HepG2 (cell line): ENCODE measurements at regions not wholly inside any gene's neighbourhood (a gene's known extent, or its start where the extent isn't known, plus 50 kb on each side); places are given as distances from the start of the nearest gene placed in this dataset.

Experiments
- EEA1 ChIP-seq: sonication (generic); formaldehyde crosslinking; IDR thresholded peaks from 2 replicates; pipeline ENCODE4 v1.5.1; 2020; ENCODE audit warnings: mild to moderate bottlenecking, missing genetic modification reagents, borderline replicate concordance
- ERF ChIP-seq: IDR thresholded peaks from 2 replicates; pipeline ENCODE4 v1.6.1; 2018; ENCODE audit warnings: missing biosample characterization, missing genetic modification reagents
- ESRRA ChIP-seq: sonication (generic); formaldehyde crosslinking; IDR thresholded peaks from 2 replicates; pipeline ENCODE4 v1.5.1; 2020; ENCODE audit warnings: mild to moderate bottlenecking, low read depth, missing genetic modification reagents
- FOXP1 ChIP-seq, 2 experiments: fragments of 450-650 bp in 1 of 2; IDR thresholded peaks; 2 replicates each; pipeline ENCODE4 v1.6.1; 2017 to 2018; ENCODE audit warnings: antibody characterized with exemption in 1 of 2
- GZF1 ChIP-seq: sonication (generic); formaldehyde crosslinking; IDR thresholded peaks from 2 replicates; pipeline ENCODE4 v1.5.1; 2020; ENCODE audit warnings: mild to moderate bottlenecking, missing genetic modification reagents
- HDAC1 ChIP-seq: sonication (generic); formaldehyde crosslinking; IDR thresholded peaks from 2 replicates; pipeline ENCODE4 v1.5.1; 2020; ENCODE audit warnings: mild to moderate bottlenecking, missing genetic modification reagents
- KAT8 ChIP-seq: IDR thresholded peaks from 2 replicates; pipeline ENCODE4 v1.6.1; 2016; ENCODE audit warnings: missing genetic modification reagents, missing compliant biosample characterization
- NFRKB ChIP-seq: fragments of 450-650 bp; IDR thresholded peaks from 2 replicates; pipeline ENCODE4 v1.6.1; 2017
- NR2C2 ChIP-seq: sonication (generic); formaldehyde crosslinking; IDR thresholded peaks from 2 replicates; pipeline ENCODE4 v1.4.0; 2020; ENCODE audit warnings: missing genetic modification reagents, mild to moderate bottlenecking, moderate library complexity, borderline replicate concordance
- POGZ ChIP-seq: sonication (generic); formaldehyde crosslinking; IDR thresholded peaks from 2 replicates; pipeline ENCODE4 v1.4.0; 2020; ENCODE audit warnings: mild to moderate bottlenecking, missing genetic modification reagents
- ZNF350 ChIP-seq: sonication (generic); formaldehyde crosslinking; IDR thresholded peaks from 2 replicates; pipeline ENCODE4 v1.4.0; 2020; ENCODE audit warnings: mild to moderate bottlenecking, low read depth, missing genetic modification reagents, borderline replicate concordance
- ZNF354B ChIP-seq: sonication (generic); formaldehyde crosslinking; IDR thresholded peaks from 2 replicates; pipeline ENCODE4 v1.8.0; 2022; ENCODE audit warnings: mild to moderate bottlenecking, missing genetic modification reagents
- ZNF430 ChIP-seq: sonication (generic); formaldehyde crosslinking; IDR thresholded peaks from 2 replicates; pipeline ENCODE4 v1.9.0; 2021; ENCODE audit warnings: mild to moderate bottlenecking, missing genetic modification reagents
- ZNF616 ChIP-seq: sonication (generic); formaldehyde crosslinking; IDR thresholded peaks from 2 replicates; pipeline ENCODE4 v1.5.0; 2020; ENCODE audit warnings: low read depth, mild to moderate bottlenecking, missing genetic modification reagents
- ZNF674 ChIP-seq: sonication (generic); formaldehyde crosslinking; IDR thresholded peaks from 2 replicates; pipeline ENCODE4 v1.5.0; 2020; ENCODE audit warnings: low read depth, mild to moderate bottlenecking, missing genetic modification reagents
- ZNF878 ChIP-seq: sonication (generic); formaldehyde crosslinking; IDR thresholded peaks from 2 replicates; pipeline ENCODE4 v1.8.1; 2023; ENCODE audit warnings: mild to moderate bottlenecking, missing genetic modification reagents, moderate library complexity
- TF ChIP-seq, protein P1 (sequence below): sonication (generic); formaldehyde crosslinking; IDR thresholded peaks from 2 replicates; pipeline ENCODE4 v1.5.1; 2020; ENCODE audit warnings: missing genetic modification reagents, mild to moderate bottlenecking, borderline replicate concordance
- TF ChIP-seq, protein P2 (sequence below): sonication (generic); formaldehyde crosslinking; IDR thresholded peaks from 2 replicates; pipeline ENCODE4 v1.5.1; 2020; ENCODE audit warnings: missing genetic modification reagents, mild to moderate bottlenecking, borderline replicate concordance
- TF ChIP-seq, protein P3 (sequence below): sonication (generic); formaldehyde crosslinking; IDR thresholded peaks from 2 replicates; pipeline ENCODE4 v1.8.1; 2023; ENCODE audit warnings: missing genetic modification reagents, inconsistent platforms, borderline replicate concordance
- TF ChIP-seq, protein P4 (sequence below): sonication (generic); formaldehyde crosslinking; IDR thresholded peaks from 2 replicates; pipeline ENCODE4 v1.4.0; 2020; ENCODE audit warnings: missing genetic modification reagents, borderline replicate concordance
- TF ChIP-seq, protein P5 (sequence below): sonication (generic); formaldehyde crosslinking; IDR thresholded peaks from 2 replicates; pipeline ENCODE4 v1.4.0; 2020; ENCODE audit warnings: missing genetic modification reagents

DNA sequence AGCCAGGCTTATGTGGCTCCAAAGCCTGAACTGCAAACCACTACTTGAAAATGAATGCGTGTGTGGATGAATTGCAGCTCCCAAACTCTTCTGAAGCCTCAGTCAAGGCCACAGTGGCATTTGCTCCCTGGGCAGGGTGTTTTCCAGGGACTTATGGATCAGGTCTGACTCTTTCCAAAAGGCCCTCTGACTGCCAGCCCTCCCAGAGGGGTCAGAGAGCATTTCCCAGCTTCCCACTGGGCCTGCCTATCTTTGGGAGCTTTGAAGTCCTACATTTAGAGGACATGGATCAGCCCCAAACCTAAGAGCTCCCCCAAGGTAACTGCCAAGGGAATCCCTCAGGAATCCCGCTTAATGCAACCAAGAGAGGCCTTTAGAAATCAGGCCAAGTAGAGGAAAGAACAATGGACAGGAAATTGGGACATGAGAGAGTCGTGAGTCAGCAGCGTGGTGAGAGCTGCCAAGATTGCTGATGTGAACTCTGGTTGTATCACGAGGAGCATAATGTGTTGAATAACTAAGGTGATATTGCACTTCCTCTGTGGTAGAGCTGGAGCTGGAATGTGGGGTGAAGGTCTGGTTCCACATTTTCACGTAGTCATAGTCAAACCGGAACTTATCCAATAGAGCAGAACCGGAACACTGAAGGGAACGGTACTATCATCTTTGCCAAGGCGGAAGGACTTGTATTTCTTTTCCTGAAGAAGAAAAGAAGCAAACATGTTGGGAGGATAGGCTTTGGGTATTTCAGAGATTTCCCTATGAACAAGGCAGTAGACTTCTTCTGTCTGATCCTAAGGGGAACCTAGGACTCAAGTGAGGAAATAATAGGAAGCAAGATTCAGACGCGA, 99.4 kb upstream of the JUN start (continued):
- TF ChIP-seq, protein P1, sequence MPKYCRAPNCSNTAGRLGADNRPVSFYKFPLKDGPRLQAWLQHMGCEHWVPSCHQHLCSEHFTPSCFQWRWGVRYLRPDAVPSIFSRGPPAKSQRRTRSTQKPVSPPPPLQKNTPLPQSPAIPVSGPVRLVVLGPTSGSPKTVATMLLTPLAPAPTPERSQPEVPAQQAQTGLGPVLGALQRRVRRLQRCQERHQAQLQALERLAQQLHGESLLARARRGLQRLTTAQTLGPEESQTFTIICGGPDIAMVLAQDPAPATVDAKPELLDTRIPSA (CRISPR knock-in tag) = no peak
- TF ChIP-seq HDAC1 (CRISPR knock-in tag) (no peak; the same call in 1 of the 2 replicates), ZNF350 (CRISPR knock-in tag) (0 out of 2 replicates have a peak, but pooled peaks have one; percentile 19), ZNF878 (CRISPR knock-in tag) (peak; percentile 50; the same call in 1 of the 2 replicates), ZNF430 (CRISPR knock-in tag) (no peak), KAT8 (CRISPR knock-in tag) (peak; percentile 35; the same call in 1 of the 2 replicates), ZNF354B (CRISPR knock-in tag) (no peak), GZF1 (CRISPR knock-in tag) (no peak), ERF (CRISPR knock-in tag) (0 out of 2 replicates have a peak, but pooled peaks have one; percentile 55), NR2C2 (CRISPR knock-in tag) (peak; percentile 81), ZNF616 (CRISPR knock-in tag) (no peak), NFRKB (no peak), POGZ (CRISPR knock-in tag) (peak; percentile 51; the same call in 1 of the 2 replicates), FOXP1 (IDR thresholded peaks at IDR 0.05) (no peak), FOXP1 (CRISPR knock-in tag; IDR thresholded peaks at IDR 0.05) (peak; percentile 24; the same call in 1 of the 2 replicates), ZNF674 (CRISPR knock-in tag) (no peak), ESRRA (0 out of 2 replicates have a peak, but pooled peaks have one; percentile 43), EEA1 (no peak)
- TF ChIP-seq, protein P2, sequence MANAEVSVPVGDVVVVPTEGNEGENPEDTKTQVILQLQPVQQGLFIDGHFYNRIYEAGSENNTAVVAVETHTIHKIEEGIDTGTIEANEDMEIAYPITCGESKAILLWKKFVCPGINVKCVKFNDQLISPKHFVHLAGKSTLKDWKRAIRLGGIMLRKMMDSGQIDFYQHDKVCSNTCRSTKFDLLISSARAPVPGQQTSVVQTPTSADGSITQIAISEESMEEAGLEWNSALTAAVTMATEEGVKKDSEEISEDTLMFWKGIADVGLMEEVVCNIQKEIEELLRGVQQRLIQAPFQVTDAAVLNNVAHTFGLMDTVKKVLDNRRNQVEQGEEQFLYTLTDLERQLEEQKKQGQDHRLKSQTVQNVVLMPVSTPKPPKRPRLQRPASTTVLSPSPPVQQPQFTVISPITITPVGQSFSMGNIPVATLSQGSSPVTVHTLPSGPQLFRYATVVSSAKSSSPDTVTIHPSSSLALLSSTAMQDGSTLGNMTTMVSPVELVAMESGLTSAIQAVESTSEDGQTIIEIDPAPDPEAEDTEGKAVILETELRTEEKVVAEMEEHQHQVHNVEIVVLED (CRISPR knock-in tag) = no peak
- TF ChIP-seq, protein P3, sequence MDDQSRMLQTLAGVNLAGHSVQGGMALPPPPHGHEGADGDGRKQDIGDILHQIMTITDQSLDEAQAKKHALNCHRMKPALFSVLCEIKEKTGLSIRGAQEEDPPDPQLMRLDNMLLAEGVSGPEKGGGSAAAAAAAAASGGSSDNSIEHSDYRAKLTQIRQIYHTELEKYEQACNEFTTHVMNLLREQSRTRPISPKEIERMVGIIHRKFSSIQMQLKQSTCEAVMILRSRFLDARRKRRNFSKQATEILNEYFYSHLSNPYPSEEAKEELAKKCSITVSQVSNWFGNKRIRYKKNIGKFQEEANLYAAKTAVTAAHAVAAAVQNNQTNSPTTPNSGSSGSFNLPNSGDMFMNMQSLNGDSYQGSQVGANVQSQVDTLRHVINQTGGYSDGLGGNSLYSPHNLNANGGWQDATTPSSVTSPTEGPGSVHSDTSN (CRISPR knock-in tag) = no peak
- TF ChIP-seq, protein P4, sequence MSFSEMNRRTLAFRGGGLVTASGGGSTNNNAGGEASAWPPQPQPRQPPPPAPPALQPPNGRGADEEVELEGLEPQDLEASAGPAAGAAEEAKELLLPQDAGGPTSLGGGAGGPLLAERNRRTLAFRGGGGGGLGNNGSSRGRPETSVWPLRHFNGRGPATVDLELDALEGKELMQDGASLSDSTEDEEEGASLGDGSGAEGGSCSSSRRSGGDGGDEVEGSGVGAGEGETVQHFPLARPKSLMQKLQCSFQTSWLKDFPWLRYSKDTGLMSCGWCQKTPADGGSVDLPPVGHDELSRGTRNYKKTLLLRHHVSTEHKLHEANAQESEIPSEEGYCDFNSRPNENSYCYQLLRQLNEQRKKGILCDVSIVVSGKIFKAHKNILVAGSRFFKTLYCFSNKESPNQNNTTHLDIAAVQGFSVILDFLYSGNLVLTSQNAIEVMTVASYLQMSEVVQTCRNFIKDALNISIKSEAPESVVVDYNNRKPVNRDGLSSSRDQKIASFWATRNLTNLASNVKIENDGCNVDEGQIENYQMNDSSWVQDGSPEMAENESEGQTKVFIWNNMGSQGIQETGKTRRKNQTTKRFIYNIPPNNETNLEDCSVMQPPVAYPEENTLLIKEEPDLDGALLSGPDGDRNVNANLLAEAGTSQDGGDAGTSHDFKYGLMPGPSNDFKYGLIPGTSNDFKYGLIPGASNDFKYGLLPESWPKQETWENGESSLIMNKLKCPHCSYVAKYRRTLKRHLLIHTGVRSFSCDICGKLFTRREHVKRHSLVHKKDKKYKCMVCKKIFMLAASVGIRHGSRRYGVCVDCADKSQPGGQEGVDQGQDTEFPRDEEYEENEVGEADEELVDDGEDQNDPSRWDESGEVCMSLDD (CRISPR knock-in tag) = no peak
- TF ChIP-seq, protein P5, sequence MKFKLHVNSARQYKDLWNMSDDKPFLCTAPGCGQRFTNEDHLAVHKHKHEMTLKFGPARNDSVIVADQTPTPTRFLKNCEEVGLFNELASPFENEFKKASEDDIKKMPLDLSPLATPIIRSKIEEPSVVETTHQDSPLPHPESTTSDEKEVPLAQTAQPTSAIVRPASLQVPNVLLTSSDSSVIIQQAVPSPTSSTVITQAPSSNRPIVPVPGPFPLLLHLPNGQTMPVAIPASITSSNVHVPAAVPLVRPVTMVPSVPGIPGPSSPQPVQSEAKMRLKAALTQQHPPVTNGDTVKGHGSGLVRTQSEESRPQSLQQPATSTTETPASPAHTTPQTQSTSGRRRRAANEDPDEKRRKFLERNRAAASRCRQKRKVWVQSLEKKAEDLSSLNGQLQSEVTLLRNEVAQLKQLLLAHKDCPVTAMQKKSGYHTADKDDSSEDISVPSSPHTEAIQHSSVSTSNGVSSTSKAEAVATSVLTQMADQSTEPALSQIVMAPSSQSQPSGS = peak; percentile 47; the same call in 1 of the 2 replicates
